ENCODE measurements at regions not wholly inside any gene's neighbourhood (a gene's known extent, or its start where the extent isn't known, plus 50 kb on each side); places are given as distances from the start of the nearest gene placed in this dataset.
"Not testable (repeated sequence)": the region's sequence is repeated elsewhere in the genome, so short reads cannot be mapped to it uniquely, and the experiment has no call there.

DNA sequence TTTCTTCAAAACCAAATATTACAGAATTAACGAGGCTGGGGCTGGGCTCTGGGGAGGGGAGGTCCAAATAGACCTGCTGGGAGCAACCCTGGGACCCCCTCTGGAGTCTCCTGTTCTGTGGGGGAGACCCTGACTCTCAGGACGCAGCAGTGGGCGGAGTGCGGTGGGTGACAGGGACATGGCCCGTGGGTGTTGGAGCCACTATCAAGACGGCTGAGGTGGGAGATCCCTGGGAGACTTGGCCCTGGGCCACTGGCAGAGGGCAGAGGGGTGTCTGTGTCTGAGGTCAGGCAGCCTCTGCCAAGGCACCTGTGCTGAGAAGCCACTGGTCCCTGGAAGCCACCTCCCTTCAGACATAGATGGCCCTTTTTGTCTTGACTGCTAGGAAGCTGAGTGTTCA lies 79.5 kb upstream of the CTDP1 start:
- H3K4me3 ChIP-seq (ENCODE audit: low read depth, low read length): no peak overlapping the region
- no peak for TF ChIP-seq CTCF (IDR thresholded peaks at IDR 0.05; ENCODE audit: low read depth, low read length, missing control alignments)
- DNase-seq (ENCODE audit: low read depth): no peak

DNA sequence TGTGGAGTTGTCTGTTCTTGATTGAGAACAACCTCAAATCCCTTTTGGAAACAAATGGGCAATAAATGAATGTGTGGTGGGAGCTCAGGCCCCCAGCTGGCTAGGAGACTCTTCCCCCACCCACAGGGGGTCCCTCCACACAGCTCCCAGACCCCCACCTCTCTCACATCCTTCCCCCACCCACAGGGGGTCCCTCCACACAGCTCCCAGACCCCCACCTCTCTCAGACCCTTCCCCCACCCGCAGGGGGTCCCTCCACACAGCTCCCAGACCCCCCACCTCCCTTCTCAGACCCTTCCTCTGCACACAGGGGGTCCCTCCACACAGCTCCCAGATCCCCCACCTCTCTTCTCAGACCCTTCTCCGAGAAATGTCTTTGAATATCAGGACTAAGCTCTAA lies 79.0 kb upstream of the CTDP1 start:
- TF ChIP-seq CTCF (IDR thresholded peaks at IDR 0.05; ENCODE audit: low read depth, low read length, missing control alignments): no peak
- DNase-seq (ENCODE audit: low read depth): no peak
- H3K4me3 ChIP-seq (ENCODE audit: low read depth, low read length): no peak overlapping the region

DNA sequence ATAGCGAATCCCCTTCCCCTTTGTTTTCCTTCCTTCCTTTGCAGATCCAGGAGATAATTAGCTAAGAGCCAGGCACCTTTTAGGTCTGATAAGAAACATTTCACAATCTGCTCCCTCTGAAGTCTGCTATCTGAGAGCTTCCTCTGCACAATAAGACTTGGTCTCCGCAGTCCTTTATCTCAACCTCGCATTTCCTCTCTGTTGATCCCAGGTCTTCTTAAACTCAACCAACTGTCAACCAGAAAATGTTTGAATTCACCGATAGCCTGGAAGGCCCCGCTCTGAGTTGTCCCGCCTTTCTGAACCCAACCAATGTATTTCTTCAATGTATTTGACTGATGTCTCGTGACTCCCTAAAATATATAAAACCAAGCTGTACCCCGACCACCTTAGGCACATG lies 78.4 kb upstream of the CTDP1 start:
- no peak for TF ChIP-seq CTCF (IDR thresholded peaks at IDR 0.05; ENCODE audit: low read depth, low read length, missing control alignments)
- H3K4me3 ChIP-seq (ENCODE audit: low read depth, low read length): no peak overlapping the region
- DNase-seq (ENCODE audit: low read depth): no peak

- no peak for TF ChIP-seq CTCF (IDR thresholded peaks at IDR 0.05; ENCODE audit: low read depth, low read length, missing control alignments)
- no peak overlapping the region for H3K4me3 ChIP-seq (ENCODE audit: low read depth, low read length)
- DNase-seq (ENCODE audit: low read depth): no peak
Measured at GRCh38 chr18:79603321-79604204, 76.0 kb upstream of the CTDP1 start.

- no peak for TF ChIP-seq CTCF (IDR thresholded peaks at IDR 0.05; ENCODE audit: low read depth, low read length, missing control alignments)
- no peak for DNase-seq (ENCODE audit: low read depth)
- no peak overlapping the region for H3K4me3 ChIP-seq (ENCODE audit: low read depth, low read length)
Measured at GRCh38 chr18:79604205-79604912, 75.2 kb upstream of the CTDP1 start.

DNA sequence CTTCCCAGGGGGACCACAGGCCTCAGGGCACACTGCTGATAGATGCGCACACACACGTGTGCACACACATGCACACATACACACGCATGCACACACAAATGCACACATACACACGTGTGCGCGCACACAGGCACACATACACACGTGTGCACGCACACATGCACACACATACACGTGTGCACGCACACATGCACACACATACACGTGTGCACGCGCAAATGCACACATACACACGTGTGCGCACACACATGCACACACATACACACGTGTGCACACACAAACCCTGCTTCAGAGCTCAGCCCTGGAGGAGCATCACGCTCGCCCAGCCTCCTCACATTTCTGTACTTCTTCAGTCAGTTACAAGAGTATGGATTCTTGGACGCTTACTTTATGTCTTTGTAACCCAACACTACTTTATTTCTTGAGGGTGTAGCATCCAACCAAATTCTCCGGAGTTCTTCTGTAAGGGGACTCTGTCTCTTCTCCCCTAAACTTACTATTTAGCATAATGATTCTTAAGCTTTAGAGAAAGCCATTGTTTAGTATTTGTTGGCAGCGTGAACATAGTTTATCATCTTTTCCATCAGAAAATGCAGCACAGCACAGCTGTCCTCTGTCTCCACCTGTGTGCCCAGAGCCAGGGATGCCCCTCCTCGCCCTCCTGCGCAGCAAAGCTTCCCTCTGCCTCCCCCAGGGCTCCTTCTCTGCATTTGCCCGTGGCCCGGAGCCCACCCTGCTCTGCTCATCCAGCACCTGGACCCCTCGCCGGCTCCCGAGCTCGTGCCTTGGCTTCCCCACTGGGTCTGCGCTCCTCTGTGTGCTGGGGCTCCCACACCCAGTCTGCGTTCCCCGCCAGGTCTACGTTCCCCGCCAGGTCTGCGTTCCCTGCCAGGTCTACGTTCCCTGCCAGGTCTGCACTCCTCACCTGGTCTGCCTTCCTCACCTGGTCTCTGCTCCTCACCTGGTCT lies 74.4 kb upstream of the CTDP1 start:
- TF ChIP-seq CTCF (IDR thresholded peaks at IDR 0.05; ENCODE audit: low read depth, low read length, missing control alignments): no peak
- no peak for DNase-seq (ENCODE audit: low read depth)
- H3K4me3 ChIP-seq (ENCODE audit: low read depth, low read length): no peak overlapping the region

- H3K4me3 ChIP-seq (ENCODE audit: low read depth, low read length); DNase-seq (ENCODE audit: low read depth): not testable (repeated sequence)
Measured at GRCh38 chr18:79606071-79606470, 73.5 kb upstream of the CTDP1 start.
